Skeletal muscle cell (primary cell): ENCODE measurements at regions not wholly inside any gene's neighbourhood (a gene's known extent, or its start where the extent isn't known, plus 50 kb on each side); places are given as distances from the start of the nearest gene placed in this dataset.
"Not testable (repeated sequence)": the region's sequence is repeated elsewhere in the genome, so short reads cannot be mapped to it uniquely, and the experiment has no call there.

ENCODE experiments used
- DNase-seq: peaks from one replicate; pipeline ENCODE4 v3.0.0-alpha.2; 2010; ENCODE audit warnings: low read depth
- H3K4me3 ChIP-seq: 2 replicates; pipeline ENCODE4 v1.5.1; 2011; ENCODE audit warnings: low read depth, mild to moderate bottlenecking, control low read depth, low read length, moderate library complexity

DNA sequence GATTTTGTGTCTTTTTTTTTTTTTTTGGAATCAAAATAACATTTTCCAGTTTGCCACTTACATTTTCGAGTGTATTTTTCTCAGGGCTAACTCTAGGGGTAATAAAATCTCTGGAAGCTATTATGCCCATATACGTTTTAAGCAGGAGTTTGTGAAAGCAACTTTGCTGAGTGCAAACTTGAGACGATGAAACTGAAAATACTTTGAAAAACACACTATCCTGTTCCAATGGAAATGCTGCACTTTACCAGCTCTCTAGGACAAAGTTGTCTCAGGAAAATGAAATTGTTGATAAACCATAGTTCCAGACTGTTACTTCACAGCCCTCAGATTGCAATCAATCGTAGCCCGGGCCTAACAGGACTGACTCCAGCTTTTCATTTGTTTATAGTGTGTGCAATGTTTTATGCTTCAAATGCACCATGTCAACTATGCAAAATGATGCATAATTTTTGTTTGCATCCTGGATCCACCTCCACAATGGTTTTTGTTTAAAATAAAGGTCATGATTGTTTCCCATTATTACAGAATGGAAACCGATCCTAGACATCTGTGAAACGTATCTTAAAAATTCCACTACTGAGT, 220.6 kb upstream of the PKN2 start:
- DNase-seq: no peak
- H3K4me3 ChIP-seq: no peak overlapping the region

GRCh38 chr1:88466011-88466410, 218.1 kb upstream of the PKN2 start:
- no peak overlapping the region for H3K4me3 ChIP-seq
- DNase-seq: no peak

GRCh38 chr1:88466899-88467580, 217.0 kb upstream of the PKN2 start:
- no peak for DNase-seq
- H3K4me3 ChIP-seq: no peak overlapping the region

- H3K4me3 ChIP-seq: no peak overlapping the region
- no peak for DNase-seq
These were observed 211.8 kb upstream of the PKN2 start for GRCh38 chr1:88472298-88472697.

DNA sequence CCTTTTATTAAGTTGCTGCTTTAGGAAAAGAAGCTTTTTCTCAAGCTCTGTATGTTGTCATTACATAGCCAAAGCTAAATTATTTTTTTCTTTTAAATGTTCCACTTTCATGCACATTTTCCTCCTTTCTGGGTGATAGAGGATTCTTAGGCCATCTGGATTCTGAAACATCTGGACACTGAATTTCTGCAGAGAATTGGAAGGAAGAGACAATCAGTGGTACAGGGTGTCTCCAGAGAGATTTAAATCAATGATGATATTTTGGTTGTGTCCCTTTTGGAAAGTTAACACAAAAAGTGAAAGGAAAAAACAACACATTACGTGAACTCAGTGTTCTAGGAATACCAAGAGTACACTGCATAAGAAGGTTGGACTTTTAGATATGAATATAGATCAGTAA, 211.4 kb upstream of the PKN2 start:
- no peak for DNase-seq
- H3K4me3 ChIP-seq: no peak overlapping the region

DNA sequence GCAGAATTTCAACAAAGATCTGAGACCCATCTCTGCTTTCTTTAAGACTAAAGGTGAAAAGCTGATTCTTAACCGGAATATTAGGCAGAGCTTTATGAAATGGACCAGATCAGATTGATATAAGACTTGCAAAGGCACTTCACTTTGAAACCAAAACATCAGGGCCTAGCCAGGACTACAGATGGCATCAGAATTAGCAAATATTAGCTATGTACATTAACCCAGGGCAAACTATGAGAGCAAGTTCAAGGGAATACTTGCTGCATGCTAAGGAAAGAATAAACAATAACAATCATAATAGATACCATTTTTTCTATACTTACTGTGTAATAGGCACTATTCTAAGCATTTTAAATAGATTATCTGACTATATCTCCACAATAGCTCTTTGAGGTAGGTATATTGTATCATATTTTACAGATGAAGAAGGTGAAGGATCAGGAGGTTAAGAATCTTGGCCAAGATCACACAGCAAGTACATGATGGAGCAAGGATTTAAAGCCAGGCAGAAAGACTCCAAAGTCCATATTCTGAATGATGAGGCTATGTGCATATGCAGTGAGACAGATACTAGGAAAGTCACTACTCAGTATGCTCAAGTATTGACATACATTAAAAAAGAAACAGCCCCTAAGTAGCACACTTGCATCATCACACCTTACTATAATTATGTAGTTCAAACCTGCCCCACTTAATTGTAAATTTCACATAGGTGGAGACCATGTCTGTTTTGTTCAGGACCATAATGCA, 209.3 kb upstream of the PKN2 start:
- DNase-seq: no peak
- H3K4me3 ChIP-seq: no peak overlapping the region

GRCh38 chr1:88484881-88485280, 199.2 kb upstream of the PKN2 start:
- no peak for DNase-seq

DNA sequence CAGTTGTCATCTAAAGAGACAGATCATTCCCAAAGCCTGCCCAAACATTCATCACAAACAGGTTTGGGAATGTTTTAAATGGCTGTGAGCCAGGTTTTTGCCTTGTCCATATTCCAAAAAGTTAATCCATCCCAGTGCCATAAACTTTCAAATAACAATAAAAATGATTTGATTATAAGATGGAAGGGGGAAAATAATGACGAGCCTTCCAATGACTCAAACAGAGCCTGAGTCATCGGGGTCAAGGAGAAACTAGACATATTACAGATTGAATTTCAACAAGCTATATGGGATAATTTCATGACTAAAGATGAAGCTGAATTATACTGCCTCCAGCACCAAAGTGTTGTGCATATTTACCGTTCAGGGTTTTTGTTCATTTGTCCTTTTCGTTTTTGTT, 195.8 kb upstream of the PKN2 start:
- DNase-seq: no peak
- no peak overlapping the region for H3K4me3 ChIP-seq

More at GRCh38 chr1:88484881-88485280, 199.2 kb upstream of the PKN2 start:
- H3K4me3 ChIP-seq: no peak overlapping the region

- DNase-seq: no peak
- H3K4me3 ChIP-seq: no peak overlapping the region
These were observed 193.4 kb upstream of the PKN2 start for GRCh38 chr1:88490676-88491075.

DNA sequence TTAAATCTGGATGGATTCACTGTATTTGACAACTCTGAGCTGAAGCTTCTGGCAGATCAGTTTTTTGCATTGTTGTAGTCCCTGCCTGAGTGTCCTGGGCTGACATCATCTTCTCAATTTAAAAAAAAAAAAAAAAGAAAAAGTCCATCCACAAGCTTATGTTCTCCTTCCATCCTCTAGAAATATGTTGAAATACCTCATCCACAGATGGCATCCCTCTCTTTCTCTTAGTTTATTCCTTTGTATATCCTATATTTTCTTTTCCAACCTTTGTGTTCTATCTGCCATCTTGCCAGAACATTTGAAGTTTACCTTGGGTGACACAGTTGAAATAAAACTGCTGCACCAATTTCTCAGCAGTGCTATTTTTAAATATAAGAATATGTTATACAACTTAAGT, 184.4 kb upstream of the PKN2 start:
- no peak overlapping the region for H3K4me3 ChIP-seq
- no peak for DNase-seq

DNA sequence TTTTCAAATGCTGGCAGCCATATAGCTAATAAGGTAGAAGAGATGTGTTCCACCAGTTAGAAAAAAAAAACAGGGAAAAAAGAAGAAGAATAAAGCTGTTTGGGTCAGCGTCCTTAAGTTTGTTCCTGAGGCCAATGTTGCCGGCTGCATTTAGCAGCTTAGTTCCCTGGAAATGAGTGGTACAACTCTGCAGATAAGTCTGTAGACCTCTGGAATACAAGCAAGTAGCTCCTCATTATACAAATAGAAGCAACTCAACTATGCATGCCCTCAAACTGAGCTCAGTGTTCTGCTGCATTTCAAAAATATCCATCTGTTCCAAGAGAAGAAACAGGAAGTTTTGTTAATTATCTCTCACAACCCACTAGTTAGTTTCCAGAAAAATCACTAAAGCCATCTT, 181.2 kb upstream of the PKN2 start:
- DNase-seq: no peak
- H3K4me3 ChIP-seq: no peak overlapping the region

DNA sequence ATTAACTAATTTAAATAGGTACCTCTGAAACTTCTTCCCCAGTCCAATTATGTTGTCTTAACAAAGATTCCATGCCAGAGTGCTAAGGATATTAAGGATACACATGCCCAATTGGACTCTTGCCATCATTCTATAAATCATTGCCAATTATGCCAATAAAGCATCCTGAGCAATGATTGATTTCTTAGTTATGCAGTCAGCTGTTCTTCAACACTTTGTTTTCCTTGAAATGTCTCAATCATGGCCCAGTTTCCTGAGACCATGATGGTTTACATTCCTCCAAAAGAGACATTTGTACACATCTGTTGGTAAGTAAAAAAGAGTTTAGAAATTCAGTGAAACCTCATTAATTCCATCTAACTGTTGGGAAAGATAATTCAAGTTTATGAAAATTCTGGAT, 180.4 kb upstream of the PKN2 start:
- DNase-seq: no peak
- no peak overlapping the region for H3K4me3 ChIP-seq

DNA sequence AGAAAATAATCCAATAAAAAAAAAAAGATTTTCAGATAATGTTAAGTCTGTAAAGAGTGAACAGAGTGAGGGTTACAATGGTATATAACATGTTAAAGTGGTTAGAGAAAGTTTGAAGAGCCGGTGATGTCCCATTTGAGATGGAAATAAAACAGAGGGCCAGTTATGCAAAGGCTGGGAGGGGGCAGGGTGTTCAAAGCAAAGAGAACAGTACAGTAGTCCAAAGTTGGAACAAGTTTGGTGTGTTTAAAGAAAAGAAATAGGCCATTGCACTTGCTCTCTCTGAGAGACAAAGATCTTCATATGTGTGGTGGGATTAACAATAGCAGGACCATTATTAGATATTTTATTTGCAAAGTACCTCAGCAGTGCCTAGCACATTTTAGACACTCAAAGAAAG, 179.5 kb upstream of the PKN2 start:
- no peak overlapping the region for H3K4me3 ChIP-seq
- no peak for DNase-seq

DNA sequence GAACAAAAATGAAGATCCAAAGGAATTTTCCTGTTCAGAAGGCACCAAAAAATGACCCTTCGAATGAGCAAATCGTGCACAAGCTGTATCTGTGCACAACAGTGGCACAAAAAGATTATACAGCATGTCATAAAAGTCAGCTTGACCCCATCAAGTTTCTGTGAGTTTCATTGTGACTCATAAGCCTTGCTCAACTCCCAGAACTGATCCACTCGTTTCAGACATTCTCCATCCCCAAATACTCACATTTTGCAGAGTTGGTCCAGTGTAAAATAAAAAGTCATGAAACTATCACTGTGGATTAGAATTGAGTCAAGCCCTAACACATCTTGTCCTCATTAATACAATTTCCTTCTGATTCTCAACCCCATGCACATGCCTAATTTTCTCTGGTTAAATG, 174.7 kb upstream of the PKN2 start:
- DNase-seq: peak; percentile 47
- no peak overlapping the region for H3K4me3 ChIP-seq

DNA sequence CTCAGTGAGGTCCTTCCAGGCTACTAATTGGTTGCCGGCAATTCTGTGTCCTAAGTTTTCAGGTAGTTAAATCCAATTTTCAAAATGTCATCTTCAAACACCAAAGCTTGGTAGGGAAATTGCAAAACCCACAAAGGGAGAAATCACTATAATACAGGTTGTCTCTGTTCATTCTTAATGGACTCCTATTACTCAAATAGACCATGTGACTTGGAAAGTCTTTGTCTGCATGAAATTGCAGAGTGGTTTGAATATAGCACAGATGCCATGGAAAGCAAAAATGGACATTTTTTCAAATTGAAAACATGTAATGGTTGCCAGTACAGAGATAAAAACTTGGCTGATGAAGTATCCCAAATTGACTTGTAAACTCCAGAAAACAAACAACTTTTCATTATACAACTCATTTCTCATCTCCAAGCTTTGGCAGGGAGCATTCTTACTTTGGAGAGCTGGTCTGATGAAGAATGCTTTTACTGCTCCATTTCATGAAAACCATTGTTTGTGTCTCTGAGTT, 169.5 kb upstream of the PKN2 start:
- no peak overlapping the region for H3K4me3 ChIP-seq
- DNase-seq: no peak

DNA sequence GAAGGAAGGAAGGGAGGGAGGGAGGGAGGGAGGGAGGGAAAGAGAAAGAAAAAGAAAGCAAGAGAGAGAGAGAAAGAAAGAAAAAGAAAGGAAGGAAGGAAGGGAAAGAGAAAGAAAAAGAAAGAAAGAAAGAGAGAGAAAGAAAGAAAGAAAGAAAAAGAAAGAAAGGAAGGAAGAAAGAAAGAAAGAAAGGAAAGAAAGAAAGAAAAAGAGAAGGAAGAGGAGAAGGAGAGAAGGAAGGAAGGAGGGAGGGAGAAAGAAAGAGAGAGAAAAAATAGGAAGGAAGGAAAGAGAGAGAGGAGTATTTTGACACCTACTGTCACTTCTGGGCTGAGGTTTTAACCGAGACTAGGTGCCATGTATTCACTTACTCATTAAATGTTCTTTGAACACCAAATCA, 166.6 kb upstream of the PKN2 start:
- not testable (repeated sequence) for H3K4me3 ChIP-seq, DNase-seq

- DNase-seq: no peak
These were observed 164.9 kb upstream of the PKN2 start for GRCh38 chr1:88519156-88519555.

DNA sequence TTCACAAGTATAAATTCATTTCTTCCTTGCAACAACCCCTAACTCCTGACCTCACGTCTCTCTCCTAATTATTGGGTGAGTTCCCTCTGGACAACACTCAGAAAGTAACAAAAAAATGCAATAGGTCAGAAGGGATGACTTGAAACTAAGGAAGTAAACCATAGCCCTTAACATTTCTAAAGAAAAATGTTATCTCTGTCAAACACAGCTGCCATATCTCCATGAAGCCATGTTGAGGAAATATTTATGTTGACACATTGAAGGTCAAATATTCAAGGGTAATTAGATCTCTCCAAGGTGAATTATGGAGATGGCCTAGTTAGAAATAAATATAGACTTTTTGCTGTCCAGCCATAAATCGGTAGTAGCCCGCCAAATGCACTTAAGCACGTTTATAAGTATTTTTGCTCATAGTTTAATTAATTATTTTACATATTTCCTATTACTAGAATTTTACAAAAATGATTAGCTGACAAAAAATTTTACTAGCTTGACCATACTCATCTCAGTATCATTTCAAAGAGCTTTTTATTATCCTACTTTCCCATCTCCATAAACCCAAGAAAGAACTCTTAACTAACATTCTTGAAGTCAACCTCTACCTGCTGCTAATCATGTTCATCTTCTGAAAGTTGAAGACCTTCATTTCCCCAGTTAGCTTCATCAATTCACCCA, 160.1 kb upstream of the PKN2 start:
- H3K4me3 ChIP-seq: no peak overlapping the region
- DNase-seq: no peak

More at GRCh38 chr1:88519156-88519555, 164.9 kb upstream of the PKN2 start:
- H3K4me3 ChIP-seq: no peak overlapping the region

GRCh38 chr1:88526456-88526855, 157.6 kb upstream of the PKN2 start:
- H3K4me3 ChIP-seq: no peak overlapping the region
- no peak for DNase-seq

DNA sequence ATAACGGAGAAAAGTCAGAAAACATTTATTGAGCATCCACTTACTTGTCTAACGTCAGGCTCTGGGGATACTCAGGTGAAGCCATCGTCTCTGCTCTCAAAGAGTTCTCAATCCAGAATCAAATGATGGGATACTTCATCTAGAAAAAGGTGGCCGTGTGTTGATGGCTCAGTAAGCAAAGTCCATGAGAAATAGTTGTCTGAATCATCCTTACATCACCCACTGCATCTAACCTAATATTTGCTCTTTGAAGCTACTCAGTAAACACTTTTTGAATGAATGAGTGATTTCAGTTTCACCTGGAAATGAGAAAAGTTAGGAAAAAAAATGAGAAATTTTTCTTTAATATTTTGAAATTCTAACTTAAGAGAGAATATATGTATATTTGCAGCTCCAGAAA, 155.3 kb upstream of the PKN2 start:
- DNase-seq: no peak
- no peak overlapping the region for H3K4me3 ChIP-seq
